SK-N-DZ (cell line): ENCODE measurements at regions not wholly inside any gene's neighbourhood (a gene's known extent, or its start where the extent isn't known, plus 50 kb on each side); places are given as distances from the start of the nearest gene placed in this dataset.

Source experiments
- DNase-seq: peaks from one replicate; pipeline ENCODE4 v3.0.0-alpha.2; 2015; ENCODE audit warnings: low spot score

DNA sequence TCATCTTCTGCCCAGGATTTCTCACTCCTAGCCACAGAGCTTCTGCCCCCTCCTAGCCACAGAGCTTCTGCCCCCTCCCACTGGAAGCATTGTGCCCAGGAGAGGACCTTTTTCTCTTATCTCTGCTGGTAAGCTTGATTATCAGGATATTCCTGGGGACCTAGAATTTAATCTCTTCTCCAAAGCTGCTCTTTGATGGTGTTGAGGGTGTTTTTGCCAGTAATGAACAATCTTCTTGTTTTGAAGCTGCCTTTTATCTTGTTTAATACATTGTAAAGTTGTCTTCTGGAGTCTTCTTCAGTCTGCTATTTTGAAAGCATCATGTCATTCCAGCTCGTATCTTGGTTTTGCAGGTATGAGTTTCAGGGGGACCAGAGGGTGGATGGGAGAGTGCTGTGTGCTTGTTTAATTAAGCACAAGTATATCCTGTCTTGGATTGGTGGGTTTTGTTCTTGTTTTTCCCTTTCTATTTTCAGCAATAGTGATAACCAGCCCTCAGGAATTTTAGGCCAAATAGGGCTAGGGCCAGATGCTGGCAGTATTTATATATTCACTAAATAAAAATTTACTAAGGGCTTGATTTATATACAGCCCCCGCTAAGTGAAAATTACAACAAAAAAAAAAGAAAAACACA lies 214.0 kb upstream of the DMRT1 start:
- no peak for DNase-seq

DNA sequence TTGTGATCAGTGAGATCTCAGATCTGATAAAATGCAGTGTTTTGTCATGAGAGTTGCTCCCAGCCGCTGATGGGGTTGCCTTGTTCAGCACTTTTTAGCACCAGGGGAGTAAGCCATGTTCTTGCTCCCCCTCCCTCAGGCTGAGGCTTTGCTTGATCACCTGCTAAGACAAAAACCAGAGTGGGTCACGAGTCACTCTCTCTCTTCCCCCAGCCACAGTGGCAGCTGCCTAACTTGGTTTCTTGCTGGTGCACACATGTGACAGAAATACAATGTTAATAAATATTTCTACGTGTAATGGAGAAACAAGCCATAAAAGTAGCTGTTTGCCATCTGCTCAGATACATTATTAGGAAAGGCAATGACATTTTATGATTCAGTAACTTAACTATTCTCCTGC lies 212.4 kb upstream of the DMRT1 start:
- no peak for DNase-seq

DNA sequence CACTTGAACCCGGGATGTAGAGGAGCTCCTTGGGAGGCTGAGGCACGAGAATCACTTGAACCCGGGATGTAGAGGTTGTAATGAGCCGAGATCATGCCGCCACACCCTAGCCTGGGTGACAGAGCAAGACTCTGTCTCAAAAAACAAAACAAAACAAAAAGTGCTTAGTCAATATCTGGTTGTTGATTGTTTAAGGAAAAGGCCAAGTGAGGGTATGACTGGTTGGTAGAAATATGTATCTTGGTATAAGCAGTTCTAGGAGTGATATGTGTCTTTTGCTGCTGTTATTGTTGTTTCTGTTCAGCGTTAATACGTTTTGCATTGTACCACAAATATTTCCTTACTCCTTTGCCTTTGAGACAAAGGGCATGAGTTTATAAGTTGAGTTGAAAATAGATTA lies 210.7 kb upstream of the DMRT1 start:
- no peak for DNase-seq

DNA sequence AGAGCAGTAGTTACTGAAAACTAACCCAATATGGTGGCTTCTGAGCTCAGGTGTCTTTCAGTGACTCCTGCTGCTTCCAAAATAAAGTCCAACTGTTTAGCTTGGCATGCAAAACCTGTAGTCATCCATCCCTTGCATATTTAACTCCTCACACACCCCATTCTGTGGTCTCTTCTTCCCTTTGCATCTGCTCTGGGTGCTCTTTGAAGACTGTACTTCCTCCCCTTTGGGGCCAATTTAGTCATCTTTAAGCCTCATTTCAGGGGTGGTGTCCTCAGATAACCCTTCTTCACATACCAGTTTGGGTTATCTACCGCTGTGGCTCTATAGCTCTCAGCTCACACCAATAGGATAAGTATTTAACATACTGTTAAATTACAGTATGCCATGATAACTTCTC lies 209.9 kb upstream of the DMRT1 start:
- no peak for DNase-seq

DNA sequence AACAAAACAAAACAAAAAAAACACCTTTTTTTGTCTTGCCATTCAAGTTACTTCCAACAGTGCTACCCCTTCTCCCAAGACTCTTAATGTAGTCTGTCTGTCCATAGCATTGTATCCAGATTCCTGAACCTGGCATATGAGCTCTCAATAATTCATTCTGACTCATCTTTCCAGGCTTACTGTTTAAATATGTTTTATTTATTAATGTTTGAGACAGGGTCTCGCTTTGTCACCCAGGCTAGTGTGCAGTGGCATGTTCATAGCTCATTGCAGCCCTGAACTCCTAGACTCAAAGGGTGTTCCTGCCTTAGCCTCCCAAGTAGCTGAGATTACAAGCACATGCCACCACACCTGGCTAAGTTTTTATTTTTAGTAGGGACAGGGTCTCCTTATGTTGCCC lies 208.0 kb upstream of the DMRT1 start:
- no peak for DNase-seq

DNA sequence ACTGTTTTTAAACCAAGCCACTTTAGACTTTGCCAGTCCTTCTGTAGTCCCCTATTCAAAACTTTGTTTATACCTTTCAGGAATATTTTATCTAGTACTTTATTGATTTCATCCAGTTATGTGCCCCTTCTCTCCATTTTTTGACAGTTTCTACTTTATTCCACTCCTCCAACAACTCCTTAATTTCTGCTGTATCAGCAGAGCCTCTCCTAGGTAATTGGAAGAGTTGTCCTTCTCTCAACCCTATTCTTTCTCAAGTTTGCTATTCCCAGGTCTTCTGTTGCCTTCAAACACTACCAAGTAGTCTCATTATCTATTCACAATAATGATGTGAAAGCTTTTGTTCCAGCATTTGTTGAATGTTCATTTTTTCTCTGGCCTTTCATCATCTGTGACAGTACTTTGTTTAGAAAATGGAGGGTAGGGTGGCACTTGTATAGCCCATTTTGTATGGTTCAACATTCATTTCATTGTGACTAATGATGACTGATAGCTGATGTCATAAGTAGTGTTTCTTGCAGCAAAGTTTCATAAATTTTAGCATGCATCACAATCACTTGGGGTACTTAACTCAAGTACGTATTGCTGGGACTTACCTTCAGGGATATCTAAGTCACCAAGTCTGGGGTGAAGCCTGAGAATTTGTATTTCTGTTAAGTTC lies 204.4 kb upstream of the DMRT1 start:
- DNase-seq, result no peak

DNA sequence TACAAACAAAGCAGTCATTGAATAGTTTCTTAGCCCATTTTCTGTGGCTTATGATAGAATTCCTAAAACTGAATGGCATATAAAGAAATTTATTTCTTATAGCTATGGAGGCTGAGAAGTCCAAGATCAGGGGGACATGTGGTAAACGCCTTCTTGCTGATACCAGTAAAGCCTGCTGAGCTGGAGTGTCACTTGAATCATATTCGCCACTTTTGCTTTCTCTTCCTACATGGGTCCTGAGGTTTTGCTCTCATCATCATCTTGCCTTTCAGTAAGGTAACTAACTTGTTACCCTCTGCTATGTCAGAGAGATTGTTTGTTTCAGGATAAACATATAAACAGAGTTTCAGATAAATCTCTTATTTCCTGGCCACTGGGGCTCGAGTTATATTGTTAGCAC lies 203.3 kb upstream of the DMRT1 start:
- no peak for DNase-seq

DNA sequence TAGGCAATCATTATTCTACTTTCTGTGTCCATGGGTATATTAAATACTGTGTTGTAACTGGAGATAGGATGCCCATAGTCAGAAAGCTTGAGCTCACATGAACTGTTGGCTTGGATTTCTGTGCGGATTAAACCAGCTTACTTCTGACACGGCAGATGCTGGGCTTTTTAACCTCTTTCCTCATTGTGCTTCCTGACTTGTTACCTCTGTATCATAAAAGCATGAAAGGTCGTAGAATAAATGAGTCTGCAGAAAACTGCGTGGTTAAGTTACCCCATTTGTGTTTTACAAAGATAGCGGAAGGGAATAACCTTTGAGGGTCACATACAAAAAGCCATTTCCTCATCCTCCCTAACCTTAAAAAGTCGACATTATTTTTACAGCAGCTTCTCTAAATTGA lies 199.5 kb upstream of the DMRT1 start:
- no peak for DNase-seq

DNA sequence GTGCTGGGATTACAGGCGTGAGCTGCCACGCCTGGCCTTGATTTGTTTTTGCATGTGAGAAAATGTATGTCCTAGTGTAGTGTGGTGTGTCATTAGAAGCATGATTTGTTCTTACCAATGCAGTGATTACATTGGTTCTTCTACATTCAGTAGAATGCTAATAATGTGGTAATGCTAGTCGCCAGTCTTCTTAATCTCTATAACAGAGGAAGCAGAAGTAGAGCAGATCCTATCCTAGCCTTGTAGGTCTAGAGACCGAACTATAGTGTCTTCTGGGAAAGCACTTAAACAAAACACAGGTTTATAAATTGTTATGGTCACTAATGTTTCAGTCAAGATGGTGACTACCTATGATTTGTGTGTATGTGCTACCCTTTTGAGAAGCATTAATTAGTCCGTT lies 197.5 kb upstream of the DMRT1 start:
- DNase-seq, result no peak

DNA sequence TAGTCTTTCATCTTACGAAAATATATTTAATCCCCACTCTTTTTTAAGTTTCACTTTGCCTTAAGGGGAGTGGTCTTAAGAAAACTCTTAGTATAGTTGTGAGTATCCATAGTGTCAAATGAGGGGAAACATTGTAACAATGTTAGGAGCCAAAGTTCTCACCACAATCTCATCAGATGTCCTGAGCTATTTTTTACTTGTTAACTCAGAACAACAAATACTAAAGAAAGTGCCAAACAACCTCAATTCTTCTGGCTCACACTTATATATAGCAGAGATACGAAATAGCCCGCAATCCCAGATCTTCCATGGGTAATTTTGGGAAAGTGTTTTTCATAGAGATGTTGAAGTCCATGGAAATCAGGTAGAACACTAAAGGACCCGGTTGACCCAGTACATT lies 194.0 kb upstream of the DMRT1 start:
- DNase-seq, result no peak

DNA sequence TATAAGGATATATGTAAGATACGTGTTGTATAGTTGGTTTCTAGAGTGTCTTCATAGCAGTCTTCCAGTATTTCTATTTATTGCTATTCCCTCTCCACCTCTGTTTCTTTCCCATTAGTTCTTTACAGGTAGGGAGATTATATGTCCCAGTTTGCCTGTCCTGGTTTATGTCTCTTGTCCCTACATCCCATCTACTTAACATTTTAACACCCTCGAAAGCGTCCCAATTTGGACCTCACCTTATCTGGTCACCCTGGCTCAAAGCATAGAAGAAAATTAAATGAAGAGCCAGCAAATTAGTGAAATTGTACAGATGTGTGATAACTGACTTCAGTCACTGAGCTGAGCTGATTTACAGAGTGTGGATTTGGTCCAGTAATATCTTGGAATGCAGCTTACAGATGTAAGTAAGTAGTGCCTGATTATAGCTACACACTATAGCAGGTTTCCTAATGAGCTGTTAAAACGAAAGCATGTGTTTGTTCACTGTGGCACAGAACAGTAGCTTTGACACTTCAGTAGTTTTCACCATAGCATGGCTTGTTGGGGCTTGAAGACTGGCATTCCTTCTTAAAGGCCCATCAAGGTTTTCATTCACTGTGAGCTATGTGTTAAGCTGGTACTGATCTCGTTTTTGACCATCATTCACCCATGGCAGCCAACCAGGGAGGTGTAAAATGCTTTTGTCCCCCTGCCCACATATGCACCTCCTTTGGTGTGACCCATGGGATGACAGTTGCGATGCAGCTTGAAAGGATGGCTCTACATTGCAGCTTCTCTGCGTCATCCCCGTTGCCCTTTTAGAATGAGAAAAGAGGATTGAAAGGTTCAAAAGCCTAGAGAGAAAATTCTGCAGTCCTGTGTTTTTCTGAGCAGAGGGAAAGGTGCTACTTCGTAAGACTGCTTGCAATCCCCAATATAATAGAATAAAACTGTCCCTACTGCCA lies 192.1 kb upstream of the DMRT1 start:
- no peak for DNase-seq

DNA sequence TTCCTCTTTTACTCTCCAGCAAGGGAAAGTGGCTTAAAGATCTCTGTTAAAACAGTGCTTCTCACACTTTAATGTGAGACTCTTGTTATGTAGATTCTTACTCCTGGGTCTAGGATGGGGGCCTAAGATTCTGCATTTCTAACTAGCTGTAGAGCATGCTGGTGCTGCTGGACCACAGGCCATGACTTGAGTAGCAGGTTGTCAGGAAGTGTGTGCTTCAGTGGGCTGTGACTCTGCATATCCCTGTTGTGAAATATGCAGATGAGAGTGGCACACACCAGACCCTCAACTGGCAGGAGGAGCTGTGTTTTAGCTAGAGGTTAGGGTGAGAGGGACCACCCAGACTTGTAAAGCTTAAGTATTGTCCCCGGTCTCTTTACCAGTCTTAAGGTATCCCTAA lies 191.1 kb upstream of the DMRT1 start:
- no peak for DNase-seq

DNA sequence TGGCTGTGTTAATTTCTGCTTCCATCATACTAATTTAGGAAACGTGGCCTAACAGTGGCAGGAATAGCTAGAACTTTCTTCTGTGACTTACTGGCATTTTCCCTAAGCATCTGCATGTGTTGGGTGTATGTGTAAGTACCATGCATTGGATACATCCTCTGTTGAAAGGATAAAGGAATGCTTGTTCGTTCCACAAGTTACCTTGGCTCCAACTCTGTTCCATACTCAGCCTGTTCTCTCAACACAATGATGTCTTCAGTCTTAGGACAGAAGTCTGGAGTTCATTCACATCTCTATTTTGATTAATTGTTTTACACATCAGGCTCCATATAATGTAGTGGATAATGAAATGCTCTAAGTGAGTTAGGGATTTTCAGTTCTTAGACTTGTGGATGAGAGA lies 190.1 kb upstream of the DMRT1 start:
- no peak for DNase-seq

DNA sequence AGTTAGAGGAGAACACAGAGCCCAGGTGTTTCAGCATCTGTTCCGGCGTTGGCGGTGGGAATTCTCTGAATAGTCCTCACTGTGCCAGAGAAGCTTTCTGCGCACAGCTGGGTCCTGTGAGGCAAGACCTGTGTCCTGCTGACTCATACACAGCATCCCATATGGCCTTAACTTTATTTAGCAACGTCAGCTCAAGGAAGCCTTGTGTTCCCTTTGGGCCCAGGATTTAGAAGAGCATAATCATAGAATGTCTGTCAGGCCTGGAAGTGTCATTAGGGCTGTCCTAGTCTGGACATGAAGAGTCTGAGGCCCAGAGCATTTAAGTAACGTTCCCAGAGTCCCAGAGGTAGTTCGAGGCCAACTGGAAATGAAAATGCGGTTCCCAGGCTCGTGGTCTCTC lies 188.6 kb upstream of the DMRT1 start:
- no peak for DNase-seq

DNA sequence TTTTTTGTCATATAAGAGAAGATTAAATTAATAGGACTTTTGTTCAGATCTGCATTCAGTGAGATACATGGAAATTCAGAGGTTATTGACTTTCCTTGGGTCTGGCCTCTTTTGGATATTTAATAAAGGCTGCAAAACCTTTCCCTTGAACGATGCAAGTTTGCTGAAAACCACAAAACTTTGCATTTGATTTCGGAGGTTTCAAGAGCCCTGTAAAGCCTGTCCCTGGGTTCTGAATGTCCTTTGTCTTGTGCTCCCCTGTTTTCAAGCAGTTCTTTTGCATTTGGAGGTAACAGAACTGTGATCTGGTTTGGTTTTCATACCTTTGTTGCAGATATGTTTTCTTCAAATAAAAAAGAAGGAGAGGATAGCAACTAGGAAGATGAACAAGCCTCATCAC lies 188.1 kb upstream of the DMRT1 start:
- DNase-seq, result no peak

DNA sequence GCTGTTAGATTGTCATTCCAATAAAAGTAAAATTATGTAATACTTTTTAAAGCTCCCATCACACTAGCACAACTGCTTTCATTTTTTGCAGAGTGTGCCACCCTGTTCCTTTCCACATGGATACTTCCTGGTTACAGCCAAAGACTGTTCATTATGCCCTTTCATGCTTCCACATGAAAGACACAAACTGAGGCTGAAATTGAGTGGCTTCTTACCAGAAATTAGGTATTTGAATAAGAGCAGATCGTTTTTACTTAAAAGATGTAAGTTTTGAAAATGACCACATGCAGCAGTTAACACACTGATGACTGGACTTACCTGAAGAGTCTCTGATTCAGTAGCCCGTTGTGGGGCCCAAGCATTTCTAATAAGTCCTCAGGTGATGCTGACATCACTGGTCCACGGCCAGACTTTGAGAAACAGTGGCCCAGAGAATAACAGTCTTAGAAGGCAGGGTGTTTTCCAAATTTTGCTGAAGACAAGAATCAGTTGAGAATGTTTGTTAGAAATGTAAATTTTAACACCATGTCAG lies 187.6 kb upstream of the DMRT1 start:
- no peak for DNase-seq

DNA sequence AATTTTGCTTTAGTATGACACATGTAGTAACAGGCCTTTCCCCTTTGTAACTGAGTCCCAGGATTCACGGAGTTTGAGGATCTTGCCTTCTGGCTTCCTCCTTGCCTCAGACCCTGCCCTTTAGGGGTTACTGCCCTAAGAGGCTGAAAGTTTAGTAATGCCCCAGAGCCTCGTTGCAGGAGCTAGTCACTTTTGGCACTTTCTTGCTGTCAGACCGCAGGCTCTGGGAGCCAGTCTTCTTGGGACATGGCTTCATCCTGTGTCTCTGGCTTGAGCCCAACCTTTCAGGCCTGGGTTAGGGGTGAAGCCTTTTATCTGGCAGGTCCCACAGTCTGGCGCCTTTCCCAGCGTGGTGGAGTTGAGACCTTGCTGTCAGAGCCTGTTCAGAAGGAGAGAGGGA lies 185.6 kb upstream of the DMRT1 start:
- no peak for DNase-seq

DNA sequence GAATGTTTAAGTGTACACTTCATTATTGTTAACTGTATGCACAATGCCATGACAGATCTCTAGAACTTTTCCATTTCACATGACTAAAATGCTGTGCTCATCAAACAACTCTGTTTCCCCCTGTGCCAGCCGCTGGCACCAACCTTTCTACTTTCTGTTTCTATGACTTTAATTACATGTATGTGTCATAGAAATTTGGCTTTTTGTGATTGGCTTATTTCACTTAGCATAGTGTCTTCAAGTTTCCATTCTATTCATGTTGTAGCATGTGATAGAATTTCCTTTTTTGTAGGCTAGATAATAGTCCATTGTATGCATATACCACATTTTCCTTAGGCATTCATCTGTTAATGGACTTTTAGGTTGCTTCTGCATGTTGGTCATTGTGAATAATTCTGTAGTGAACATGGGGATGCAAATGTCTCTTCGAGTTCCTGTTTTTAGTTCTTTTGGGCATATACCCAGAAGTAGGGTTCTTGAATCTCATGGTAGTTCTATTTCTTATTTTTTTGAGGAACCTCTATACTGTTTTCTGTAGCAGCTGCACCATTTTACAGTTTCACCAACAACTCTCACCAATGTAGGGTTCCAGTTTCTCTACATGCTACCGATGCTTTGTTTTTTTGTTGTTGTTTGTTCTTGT lies 184.4 kb upstream of the DMRT1 start:
- DNase-seq, result no peak

DNA sequence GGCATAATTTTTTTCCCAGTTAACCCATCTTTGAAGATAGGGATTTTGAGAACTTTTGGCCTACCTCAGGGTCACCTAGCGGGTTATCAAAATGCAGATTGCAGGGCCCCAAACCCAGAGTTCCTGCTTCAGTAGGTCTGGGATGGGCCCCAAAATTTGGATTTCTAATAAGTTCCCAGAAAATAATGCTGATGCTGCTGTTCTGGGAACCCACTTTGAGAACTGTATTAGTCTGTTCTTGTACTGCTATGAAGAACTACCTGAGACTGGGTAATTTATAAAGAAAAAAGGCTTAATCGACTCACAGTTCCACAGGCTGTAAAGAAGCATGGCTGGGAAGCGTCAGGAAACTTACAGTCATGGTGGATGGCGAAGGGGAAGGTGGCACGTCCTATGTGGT lies 182.2 kb upstream of the DMRT1 start:
- DNase-seq, result no peak

DNA sequence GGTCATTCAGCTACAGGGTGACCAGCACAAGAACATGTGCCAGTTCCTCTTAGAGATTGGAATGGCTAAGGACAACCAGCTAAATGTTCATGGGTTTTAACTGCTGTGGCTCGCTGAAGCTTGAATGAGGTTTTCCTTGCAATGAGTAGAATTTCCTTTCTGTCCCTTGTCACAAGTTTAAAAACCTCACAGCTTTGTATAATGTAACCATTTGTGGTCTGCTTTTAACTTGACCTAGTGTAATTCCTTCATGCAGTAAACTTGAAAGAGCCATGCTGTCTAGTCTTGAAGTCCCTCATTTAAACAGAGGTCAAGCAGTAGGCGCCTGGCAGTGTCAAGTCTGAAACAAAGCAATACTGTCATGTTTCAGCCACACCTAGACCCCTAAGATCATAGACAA lies 181.3 kb upstream of the DMRT1 start:
- no peak for DNase-seq

DNA sequence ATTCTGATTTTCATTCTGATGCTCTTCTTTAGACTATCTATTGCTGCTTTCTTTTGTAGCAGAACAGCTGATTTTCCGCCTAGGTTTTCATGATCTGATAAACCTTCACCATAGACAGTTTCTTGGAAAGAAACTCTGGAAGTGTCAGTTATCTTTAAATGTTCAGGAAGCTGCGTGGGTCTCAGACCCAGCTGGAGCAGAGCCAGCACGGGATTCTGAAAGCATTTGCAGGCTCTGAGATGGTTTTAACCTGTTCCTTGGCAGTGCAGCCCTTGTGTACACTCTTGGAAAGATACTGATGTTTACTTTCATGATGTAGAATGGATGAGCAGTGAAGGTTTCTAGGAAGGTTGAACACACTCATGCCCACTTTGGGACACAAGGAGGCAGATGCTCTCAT lies 178.0 kb upstream of the DMRT1 start:
- no peak for DNase-seq

DNA sequence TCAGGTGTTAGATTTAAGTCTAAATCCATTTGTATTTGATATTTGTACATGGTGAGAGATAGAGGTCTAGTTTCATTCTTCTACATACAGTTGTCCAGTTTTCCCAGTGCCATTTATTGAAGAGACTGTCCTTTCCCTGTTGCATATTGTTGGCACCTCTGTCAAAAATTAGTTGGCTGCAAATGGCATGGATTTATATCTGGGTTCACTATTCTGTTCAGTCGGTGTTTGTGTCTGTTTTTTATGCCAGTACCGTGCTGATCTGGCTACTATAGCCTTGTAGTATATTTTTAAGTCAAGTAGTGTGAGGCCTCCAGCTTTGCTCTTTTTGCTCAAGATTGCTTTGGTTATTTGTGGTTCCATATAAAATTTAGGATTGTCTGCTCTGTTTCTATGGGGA lies 176.2 kb upstream of the DMRT1 start:
- no peak for DNase-seq
